GM19372 (cell line): ENCODE measurements at regions not wholly inside any gene's neighbourhood (a gene's known extent, or its start where the extent isn't known, plus 50 kb on each side); places are given as distances from the start of the nearest gene placed in this dataset.
"Not testable (repeated sequence)": the region's sequence is repeated elsewhere in the genome, so short reads cannot be mapped to it uniquely, and the experiment has no call there.

Source experiments
- ATAC-seq: cut with Tn5 transposase; IDR thresholded peaks from one replicate; pipeline ENCODE4 v1.9.1; 2021; ENCODE audit warnings: mild to moderate bottlenecking, low read depth, moderate library complexity; ENCODE audit not compliant: unreplicated experiment

DNA sequence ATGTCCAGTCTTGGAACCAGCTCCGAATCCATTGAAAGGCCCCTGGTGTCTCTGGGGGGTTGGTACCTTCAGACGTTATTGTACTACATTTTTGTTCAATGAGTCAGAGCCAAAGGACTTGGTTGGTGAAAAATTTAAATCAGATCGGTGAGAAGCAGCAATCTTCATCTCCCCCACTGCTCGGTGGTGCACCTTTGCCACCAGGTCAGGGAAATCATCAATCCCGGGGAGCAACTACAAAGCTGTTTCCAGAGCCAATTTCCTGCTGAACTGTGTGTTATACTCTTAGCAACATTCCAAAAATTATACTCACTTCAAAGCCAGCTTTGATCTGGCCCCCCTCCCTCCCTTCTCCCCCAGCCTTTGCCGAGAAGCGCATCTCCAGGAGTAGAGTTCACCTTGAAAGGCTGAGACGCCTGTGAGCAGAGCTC lies 375.2 kb upstream of the WWC1 start:
- ATAC-seq = no peak

GRCh38 chr5:167916706-167917105 lies 374.7 kb upstream of the WWC1 start:
- no peak for ATAC-seq

DNA sequence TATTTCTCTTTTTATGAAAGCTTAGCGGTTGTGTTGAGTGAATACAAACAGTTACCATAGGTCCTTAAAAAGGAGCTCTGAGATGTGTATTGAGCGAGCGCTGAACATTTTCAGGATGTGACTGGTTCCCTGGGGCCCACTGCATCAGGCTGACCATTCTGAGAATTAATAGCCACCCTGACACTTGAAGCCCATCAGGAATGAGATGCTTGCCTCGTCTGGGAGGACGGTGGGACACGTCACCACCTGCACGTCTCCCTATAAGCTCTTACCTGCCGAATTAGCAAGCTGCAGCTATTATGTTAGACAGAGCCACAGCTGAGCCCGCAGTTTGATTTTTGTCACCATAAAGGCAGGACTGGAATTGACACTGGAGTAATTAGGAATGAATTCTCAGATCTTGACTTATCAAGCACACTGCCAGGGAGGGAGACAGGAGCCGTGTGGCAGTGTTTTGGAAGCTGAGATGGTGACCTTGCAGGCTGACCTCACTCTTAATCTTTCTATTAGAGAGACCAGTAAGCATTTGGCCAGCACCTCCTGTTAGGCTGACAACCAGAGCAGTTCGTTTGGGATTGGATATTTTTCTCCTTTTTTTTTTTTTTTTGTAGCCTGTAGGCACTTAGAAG lies 373.1 kb upstream of the WWC1 start:
- no peak for ATAC-seq

DNA sequence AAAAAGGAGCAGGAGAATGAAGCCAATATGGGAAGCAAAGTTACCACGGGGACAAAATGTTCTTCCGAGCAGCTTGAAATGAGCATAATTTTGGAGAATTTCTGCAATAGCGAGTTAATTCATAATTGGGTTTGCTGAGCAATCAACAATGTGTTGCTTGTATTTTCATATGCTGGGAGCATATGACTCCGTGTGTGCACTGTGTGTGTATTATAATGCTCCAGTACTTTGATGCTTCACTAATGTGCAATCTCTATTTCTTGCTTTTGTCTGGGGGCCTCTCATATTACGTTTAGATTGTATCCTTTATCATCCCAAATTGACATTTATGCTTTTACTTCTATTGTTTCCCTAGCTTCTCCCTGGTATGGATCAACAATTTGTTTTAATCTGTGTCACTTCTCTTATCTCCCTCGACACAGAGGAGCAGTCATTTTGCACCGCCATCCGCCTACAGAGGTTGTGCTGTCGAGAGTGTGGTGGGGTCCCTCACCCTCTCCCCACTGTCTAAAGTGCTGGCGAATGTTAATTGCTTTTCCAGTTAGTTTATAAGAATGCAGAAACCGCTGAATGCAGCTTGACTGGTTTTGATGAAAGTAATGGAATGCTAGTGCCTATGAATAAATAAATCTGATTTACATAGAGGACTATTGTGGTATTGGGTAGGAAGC lies 372.5 kb upstream of the WWC1 start:
- no peak for ATAC-seq

DNA sequence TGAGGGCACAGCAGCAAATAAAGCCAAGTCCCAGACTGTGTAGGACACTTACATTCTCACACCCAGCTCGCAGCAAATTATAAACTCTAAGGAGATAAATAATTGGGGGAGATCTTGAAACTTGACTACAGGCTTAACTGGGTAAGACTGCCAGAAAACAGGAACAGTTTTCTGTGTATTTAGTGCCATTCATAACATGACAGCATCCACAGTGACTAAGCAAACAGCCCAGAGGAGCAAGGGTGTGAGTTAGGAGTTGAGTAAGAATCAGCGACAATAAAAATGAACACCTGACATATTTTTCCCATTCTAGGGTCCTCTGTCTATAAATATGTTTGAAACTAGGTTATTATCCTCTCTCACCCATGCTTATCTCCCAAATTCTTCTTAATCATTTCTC lies 370.9 kb upstream of the WWC1 start:
- ATAC-seq = no peak

GRCh38 chr5:167921796-167922195 lies 369.6 kb upstream of the WWC1 start:
- ATAC-seq = no peak

DNA sequence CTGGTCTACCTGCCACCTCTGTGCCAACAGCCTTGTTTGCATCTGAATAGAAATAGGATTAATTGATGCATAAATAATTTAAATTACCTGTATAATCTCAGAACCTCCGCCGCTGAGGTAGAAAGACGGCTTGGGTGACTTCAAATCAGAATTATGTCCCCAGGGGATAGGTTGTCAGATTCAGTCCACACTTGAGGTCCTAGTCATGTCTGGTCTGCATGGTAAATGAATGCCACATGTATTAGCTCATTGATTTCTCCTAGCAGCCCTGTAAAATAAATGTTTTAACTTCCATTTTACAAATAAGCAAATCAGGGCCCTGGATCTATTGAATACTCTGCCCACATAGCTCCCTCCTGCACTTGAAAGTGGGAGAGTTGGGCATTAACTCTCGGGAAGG lies 368.0 kb upstream of the WWC1 start:
- no peak for ATAC-seq

DNA sequence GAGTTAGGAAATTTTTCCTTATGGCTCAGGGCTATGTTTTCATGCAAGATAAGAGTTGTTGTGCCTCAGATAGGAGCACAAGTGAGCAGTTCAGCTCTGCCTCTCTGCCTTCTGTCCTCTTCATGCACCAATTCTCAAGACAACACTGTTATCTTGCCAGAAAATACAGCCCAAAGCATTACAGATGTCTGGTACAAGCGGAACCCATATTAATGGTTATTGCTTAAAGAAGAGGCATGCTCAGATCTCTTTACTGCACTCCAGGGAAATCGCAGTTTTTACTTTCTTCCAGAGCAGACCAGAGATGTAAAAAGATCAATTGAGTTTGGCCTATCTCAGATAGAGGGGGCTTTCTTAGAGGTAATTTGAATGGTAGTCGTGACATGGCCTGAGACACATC lies 361.6 kb upstream of the WWC1 start:
- no peak for ATAC-seq

DNA sequence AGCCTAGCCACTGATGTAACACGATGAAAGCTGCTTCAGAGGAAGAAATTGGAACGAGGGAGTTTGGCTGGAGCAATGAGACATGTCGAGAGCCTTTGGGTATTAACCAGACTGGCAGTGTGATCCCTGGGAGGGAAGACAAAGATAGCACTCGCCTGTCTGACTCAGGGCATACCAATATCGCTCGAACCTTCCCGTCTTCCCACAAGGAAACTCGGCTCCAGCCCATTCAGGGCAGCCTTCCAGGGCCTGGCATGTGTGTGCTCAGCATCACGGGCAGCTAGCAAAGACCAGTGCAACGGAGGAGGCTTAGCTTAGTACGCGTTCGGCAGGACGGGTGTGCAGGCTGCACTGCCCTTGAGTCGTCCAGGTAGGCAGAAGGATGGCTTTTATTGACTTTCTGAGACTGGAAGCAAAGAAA lies 356.9 kb upstream of the WWC1 start:
- ATAC-seq = no peak

GRCh38 chr5:167936022-167936421 lies 355.4 kb upstream of the WWC1 start:
- ATAC-seq = no peak

GRCh38 chr5:167936944-167937634 lies 354.4 kb upstream of the WWC1 start:
- ATAC-seq = no peak

GRCh38 chr5:167937635-167937998 lies 353.8 kb upstream of the WWC1 start:
- ATAC-seq = no peak

DNA sequence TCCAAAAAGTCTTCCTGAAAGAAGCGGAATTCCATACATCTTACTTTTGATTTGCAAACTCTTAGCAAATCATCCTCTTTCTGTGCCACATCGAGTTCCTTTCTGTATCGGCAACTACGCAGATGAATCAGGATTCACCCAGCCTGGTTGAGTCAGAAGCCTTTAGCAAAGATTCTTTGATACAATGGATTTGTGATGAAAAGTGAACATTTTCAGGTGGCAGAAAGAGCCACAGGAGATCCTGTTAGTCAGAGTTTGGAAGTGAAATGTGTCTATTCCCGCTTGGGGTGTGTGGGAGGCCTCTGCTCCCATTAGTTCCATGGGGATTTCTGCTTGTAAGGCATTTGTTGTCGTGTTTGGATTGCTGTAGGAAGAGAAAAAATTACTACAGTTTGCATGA lies 351.8 kb upstream of the WWC1 start:
- ATAC-seq = no peak

DNA sequence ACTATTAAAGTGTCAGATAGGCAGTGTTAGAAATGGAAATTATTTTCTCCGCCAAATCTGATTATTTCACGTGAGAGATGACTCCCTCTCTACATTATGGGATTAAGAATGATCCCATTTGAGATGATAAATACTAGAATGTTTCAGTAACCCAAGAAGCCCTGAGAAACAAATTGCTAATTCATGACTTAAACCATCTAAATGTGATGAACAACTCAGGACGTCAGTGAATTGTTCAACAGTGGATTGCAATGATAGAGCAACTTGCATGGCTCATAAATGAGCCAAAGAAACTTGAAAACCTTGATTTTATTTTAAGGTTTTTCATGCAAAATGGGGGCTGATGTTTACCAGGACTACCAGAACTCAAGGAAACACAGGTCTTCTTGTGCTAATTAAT lies 350.5 kb upstream of the WWC1 start:
- ATAC-seq = no peak

DNA sequence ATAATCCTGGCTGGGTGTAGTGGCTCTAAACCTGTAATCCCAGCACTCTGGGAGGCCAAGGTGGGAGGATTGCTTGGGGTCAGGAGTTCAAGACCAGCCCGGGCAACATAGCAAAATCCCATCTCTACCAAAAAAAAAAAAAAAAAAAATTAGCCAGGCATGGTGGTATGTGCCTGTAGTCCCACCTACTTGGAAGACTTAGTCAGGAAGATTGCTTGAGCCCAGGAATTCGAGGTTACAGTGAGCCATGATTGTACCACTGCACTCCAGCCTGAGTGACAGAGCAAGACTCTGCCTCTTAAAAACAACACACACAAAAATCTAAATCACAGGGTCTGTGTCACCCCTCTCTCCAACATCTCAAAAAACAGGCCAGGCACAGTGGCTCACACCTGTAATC lies 349.9 kb upstream of the WWC1 start:
- not testable (repeated sequence) for ATAC-seq

DNA sequence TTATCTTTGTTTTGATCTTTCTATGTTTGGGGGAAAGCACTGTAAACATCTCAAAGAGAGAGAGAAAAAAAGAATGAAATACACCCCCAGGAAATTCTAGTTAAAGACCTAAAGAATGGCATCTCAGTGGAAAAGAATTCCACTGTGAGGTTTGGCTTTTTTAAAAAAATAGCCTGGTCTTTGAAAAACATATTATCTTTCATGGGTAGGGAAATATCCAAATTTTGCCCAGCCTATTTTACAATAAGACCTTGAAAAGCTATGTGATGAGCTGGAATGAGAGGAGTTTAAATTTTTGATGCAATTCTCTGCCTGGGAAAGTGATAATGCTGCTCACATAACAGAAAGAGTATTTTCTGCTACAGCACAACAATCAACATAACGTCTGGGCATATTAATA lies 348.1 kb upstream of the WWC1 start:
- ATAC-seq = no peak

GRCh38 chr5:167944121-167944852 lies 347.2 kb upstream of the WWC1 start:
- no peak for ATAC-seq

GRCh38 chr5:167945542-167946384 lies 345.7 kb upstream of the WWC1 start:
- ATAC-seq = no peak

DNA sequence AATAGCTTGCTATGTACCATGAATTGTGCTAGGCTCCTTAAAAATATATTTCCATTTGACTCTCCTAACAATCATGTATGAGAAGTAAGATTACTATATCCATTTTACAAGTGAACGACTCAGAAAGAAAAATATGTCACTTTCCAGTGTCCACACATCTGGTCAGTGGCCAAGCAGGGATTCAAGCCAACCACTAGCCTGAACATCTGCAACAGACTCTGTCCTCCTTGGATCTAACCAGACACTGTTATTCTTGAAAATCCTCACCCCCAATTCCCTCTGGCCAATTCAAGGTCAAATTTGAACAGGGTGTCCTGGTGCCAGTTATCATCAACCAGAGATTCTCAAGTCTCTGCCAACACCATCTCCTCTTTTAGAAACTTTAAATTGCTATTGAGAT lies 344.1 kb upstream of the WWC1 start:
- ATAC-seq = no peak

GRCh38 chr5:167948251-167948650 lies 343.2 kb upstream of the WWC1 start:
- ATAC-seq = no peak
